Fibroblast of the aortic adventitia (primary cell): ENCODE measurements at regions not wholly inside any gene's neighbourhood (a gene's known extent, or its start where the extent isn't known, plus 50 kb on each side); places are given as distances from the start of the nearest gene placed in this dataset.

ENCODE experiments used
- DNase-seq: peaks from one replicate; pipeline ENCODE4 v3.0.0-alpha.2; 2010; ENCODE audit warnings: low read depth
- H3K4me3 ChIP-seq: 2 replicates; pipeline ENCODE4 v1.5.1; 2011; ENCODE audit warnings: low read depth, mild to moderate bottlenecking, control low read depth, low read length, moderate library complexity
- CTCF ChIP-seq: IDR thresholded peaks from 2 replicates; pipeline ENCODE4 v1.5.1; 2011; ENCODE audit warnings: mild to moderate bottlenecking, low read length, control low read depth, inconsistent platforms; ENCODE audit not compliant: insufficient read depth

GRCh38 chr3:167094632-167095031 is 285.5 kb downstream of the ZBBX start:
- no peak for TF ChIP-seq CTCF
- no peak overlapping the region for H3K4me3 ChIP-seq
- no peak for DNase-seq

- no peak for DNase-seq
- TF ChIP-seq CTCF, result no peak
- no peak overlapping the region for H3K4me3 ChIP-seq
Observed at GRCh38 chr3:167091226-167091625, 288.9 kb downstream of the ZBBX start.

DNA sequence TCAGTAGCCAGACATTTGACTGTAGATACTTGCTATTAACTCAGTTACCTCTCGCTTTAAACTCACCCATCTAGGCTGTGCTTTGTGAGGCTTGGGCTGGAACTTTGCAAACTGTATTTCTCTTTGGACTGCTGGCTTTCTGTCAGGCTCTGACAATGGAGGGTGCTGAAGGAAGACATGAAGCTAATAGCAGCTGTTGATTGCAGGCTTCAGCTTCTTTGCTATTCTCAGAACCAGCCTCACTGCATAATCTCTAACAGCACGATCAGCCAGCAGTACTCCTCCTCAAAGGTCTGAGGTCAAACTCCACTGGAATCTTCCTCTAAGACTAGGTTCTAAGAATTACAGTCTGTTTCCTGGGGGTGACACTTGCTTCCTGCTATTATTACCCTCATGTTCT is 295.6 kb downstream of the ZBBX start:
- no peak for TF ChIP-seq CTCF
- H3K4me3 ChIP-seq, result no peak overlapping the region
- DNase-seq, result no peak

DNA sequence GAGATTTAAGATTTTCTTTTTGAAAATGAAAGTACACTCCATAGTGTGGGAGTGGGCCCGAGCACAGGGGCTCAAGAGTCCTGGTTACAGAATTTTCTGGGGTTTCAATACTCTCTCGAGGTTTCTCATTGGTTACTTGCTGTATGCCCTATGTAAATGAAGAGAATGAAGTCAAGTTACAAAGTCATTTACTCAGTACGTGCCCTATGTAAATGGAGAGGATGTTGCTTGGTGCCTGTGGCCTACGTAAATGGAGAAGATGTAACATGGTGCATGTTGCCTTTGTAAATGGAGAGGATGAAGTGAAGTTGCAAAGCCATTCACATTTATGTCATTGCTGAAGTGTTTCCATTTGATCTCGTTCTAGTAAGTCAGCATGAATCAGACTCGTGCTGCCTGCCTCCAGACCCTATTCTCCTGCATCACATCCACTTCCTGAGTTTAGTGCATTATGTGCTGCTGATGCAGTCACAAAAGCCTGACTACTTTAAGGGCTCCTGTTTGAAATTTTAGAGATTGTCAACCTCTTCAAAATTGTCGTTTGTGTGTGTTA is 302.0 kb downstream of the ZBBX start:
- H3K4me3 ChIP-seq, result no peak overlapping the region
- no peak for DNase-seq
- no peak for TF ChIP-seq CTCF

DNA sequence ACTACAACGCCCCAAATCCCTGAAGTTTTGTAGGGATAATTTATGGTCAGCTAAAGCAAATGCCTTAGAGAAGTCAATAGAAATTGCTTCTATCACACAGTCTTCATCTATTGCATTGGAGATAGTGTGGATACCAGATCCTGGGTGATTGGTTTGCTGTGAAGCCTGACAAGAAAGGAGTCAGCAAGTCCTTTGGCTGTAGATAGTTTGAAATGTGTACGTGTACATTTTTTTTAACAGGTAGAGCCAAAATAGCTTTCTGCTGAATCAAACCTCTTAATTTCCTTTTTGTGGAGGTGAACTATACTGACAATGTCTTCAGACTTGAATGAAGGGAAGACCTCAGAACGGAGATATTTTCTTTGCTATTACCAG is 312.3 kb downstream of the ZBBX start:
- DNase-seq, result no peak
- no peak for TF ChIP-seq CTCF

GRCh38 chr3:167066977-167067786 is 312.9 kb downstream of the ZBBX start:
- no peak for DNase-seq
- H3K4me3 ChIP-seq, result no peak overlapping the region
- TF ChIP-seq CTCF, result no peak

More for the DNA sequence above, 312.3 kb downstream of the ZBBX start:
- H3K4me3 ChIP-seq, result no peak overlapping the region
